Coronary artery (tissue), 2 donors: ENCODE measurements at regions not wholly inside any gene's neighbourhood (a gene's known extent, or its start where the extent isn't known, plus 50 kb on each side); places are given as distances from the start of the nearest gene placed in this dataset.

Experiments used
- DNase-seq: peaks from one replicate; pipeline ENCODE4 v3.0.0-alpha.2; 2017; ENCODE audit warnings: low spot score
- H3K27ac ChIP-seq, 2 donors: fragments of 200-600 bp; sonication (generic); one replicate each; pipeline ENCODE4 v1.5.1; 2016 to 2019
- H3K4me3 ChIP-seq: fragments of 200-600 bp; sonication (generic); 2 replicates; pipeline ENCODE4 v1.5.1; 2016; ENCODE audit warnings: mild to moderate bottlenecking, moderate library complexity
- CTCF ChIP-seq: fragments of 200-600 bp; sonication (generic); IDR thresholded peaks from one replicate; pipeline ENCODE4 v1.5.1; 2019; ENCODE audit warnings: antibody characterized with exemption

GRCh38 chr6:148044261-148044751, 298.3 kb upstream of the SASH1 start:
- no peak for DNase-seq
- no peak overlapping the region for H3K4me3 ChIP-seq
- TF ChIP-seq CTCF = no peak
- no peak overlapping the region for H3K27ac ChIP-seq

DNA sequence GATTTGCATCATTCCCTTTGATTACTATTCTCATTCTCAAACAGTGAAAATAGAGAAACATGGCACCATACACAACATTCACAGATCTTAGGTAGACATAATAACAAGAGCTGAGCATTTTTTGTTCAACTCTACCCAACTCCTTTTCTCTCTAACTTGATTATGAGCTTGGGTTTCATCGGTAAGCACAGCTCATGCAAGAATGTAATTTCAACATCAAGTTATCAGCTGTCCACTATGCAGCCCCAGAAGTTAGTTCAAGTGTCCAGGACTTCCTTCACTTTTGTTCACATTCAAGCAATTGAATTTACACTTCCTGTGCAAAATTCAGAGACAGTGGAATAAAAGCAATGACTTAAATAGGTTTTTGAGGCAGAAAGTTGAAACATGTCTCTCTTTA, 297.7 kb upstream of the SASH1 start:
- DNase-seq = no peak
- no peak overlapping the region for H3K4me3 ChIP-seq
- TF ChIP-seq CTCF = no peak

DNA sequence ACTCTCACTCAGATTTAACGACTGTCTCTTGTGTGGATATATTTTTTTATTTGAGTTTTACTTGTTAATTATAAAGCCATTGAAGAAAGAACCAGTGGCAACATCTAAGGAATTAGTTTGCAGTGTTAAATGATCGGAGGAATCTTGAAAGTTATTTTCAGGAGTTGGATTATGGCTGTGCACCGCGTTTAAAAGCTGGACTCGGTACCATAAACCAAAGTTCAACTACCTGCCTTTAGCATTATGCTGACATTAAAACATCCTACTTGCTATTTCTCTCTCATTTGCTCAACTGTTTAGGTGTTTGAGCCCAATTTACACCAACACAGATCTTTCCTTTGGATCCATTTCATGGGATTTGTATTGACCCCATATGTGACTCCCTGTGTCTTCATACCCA, 289.4 kb upstream of the SASH1 start:
- Histone ChIP-seq H3K27ac (no peak overlapping the region), H3K4me3 (no peak overlapping the region)
- TF ChIP-seq CTCF = no peak
- DNase-seq = no peak

More for the DNA sequence above, 297.7 kb upstream of the SASH1 start:
- no peak overlapping the region for H3K27ac ChIP-seq

DNA sequence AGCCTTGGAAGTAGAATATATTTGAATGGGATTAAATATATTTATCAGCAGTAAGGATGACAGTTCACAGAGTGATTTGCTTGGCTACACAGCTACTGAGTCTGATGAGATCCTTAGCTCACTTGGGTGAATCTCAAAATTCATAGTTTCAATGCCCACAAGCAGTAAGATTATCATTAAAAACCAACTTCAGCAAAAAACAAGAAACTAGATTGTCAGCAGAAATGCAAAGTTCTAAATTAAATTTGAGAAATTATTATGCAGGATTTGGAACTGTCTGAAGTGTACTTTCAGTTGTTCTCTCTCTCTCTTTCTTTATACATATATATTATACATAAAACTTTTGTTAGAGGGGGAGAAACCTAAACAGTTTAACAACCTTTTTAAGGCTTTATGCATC, 288.8 kb upstream of the SASH1 start:
- Histone ChIP-seq H3K4me3 (no peak overlapping the region), H3K27ac (no peak overlapping the region)
- no peak for DNase-seq
- no peak for TF ChIP-seq CTCF

DNA sequence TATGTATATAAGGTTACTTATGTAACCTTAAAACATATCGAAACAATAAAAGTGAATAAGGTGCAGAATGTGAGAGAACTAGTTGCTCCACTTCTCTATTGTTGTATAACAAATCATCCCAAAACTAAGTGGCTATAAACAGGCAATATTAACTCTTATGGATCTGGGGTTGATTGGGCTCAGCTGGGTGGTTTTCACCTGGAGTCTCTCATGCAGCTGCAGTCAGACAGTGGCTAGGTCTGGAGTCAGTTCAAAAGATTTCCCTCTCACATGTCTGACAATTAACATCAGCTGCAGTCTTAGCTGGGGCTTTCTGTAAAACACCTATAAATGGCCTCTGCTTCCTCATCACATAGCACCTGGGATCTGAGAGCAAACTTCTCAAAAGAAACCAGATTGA, 288.4 kb upstream of the SASH1 start:
- Histone ChIP-seq H3K27ac (no peak overlapping the region), H3K4me3 (no peak overlapping the region)
- DNase-seq = no peak
- no peak for TF ChIP-seq CTCF

GRCh38 chr6:148055419-148055818, 287.2 kb upstream of the SASH1 start:
- Histone ChIP-seq H3K4me3 (no peak overlapping the region), H3K27ac (no peak overlapping the region)
- no peak for DNase-seq
- no peak for TF ChIP-seq CTCF

GRCh38 chr6:148059869-148060268, 282.8 kb upstream of the SASH1 start:
- TF ChIP-seq CTCF = no peak
- no peak overlapping the region for H3K4me3 ChIP-seq
- H3K27ac ChIP-seq = no peak overlapping the region
- no peak for DNase-seq
